ENCODE measurements at regions not wholly inside any gene's neighbourhood (a gene's known extent, or its start where the extent isn't known, plus 50 kb on each side); places are given as distances from the start of the nearest gene placed in this dataset.
"Not testable (repeated sequence)": the region's sequence is repeated elsewhere in the genome, so short reads cannot be mapped to it uniquely, and the experiment has no call there.

- no peak overlapping the region for H3K4me3 ChIP-seq (ENCODE audit: low read depth, low read length)
- TF ChIP-seq, protein P1, sequence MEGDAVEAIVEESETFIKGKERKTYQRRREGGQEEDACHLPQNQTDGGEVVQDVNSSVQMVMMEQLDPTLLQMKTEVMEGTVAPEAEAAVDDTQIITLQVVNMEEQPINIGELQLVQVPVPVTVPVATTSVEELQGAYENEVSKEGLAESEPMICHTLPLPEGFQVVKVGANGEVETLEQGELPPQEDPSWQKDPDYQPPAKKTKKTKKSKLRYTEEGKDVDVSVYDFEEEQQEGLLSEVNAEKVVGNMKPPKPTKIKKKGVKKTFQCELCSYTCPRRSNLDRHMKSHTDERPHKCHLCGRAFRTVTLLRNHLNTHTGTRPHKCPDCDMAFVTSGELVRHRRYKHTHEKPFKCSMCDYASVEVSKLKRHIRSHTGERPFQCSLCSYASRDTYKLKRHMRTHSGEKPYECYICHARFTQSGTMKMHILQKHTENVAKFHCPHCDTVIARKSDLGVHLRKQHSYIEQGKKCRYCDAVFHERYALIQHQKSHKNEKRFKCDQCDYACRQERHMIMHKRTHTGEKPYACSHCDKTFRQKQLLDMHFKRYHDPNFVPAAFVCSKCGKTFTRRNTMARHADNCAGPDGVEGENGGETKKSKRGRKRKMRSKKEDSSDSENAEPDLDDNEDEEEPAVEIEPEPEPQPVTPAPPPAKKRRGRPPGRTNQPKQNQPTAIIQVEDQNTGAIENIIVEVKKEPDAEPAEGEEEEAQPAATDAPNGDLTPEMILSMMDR (conservative IDR thresholded peaks at IDR 0.05; ENCODE audit: low read depth, low read length): no peak
- no peak for DNase-seq (ENCODE audit: low read depth)
Measured at GRCh38 chr12:60230056-60230455, 634.2 kb downstream of the SLC16A7 start.

DNA sequence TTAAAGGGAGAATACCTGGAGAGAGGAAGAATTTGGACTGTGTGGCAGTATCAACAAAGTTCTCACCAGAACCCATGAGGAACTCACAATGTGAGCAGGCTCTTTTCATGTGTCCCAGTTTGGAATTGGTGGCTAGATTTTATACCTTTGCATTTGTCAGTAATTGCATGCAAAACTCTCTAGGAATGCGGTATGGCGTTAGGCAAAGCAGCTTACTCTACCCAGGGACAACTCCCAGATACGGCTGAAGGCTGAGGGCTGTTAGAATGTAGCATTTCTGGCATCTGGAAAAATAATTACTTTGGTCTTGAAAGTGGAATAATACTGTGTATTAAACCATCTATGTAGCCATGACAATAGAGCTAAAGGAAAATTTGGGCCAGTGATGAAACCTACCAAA, 635.5 kb downstream of the SLC16A7 start:
- TF ChIP-seq, protein P1 (conservative IDR thresholded peaks at IDR 0.05; ENCODE audit: low read depth, low read length): no peak
- no peak for DNase-seq (ENCODE audit: low read depth)
- H3K4me3 ChIP-seq (ENCODE audit: low read depth, low read length): no peak overlapping the region

GRCh38 chr12:60231976-60232907, 636.4 kb downstream of the SLC16A7 start:
- TF ChIP-seq, protein P1 (conservative IDR thresholded peaks at IDR 0.05; ENCODE audit: low read depth, low read length): no peak
- H3K4me3 ChIP-seq (ENCODE audit: low read depth, low read length): no peak overlapping the region
- no peak for DNase-seq (ENCODE audit: low read depth)

GRCh38 chr12:60234611-60235195, 638.9 kb downstream of the SLC16A7 start:
- not testable (repeated sequence) for DNase-seq (ENCODE audit: low read depth); H3K4me3 ChIP-seq (ENCODE audit: low read depth, low read length)

- no peak for DNase-seq (ENCODE audit: low read depth)
- TF ChIP-seq, protein P1 (conservative IDR thresholded peaks at IDR 0.05; ENCODE audit: low read depth, low read length): no peak
- no peak overlapping the region for H3K4me3 ChIP-seq (ENCODE audit: low read depth, low read length)
Measured at GRCh38 chr12:60235261-60235660, 639.4 kb downstream of the SLC16A7 start.

DNA sequence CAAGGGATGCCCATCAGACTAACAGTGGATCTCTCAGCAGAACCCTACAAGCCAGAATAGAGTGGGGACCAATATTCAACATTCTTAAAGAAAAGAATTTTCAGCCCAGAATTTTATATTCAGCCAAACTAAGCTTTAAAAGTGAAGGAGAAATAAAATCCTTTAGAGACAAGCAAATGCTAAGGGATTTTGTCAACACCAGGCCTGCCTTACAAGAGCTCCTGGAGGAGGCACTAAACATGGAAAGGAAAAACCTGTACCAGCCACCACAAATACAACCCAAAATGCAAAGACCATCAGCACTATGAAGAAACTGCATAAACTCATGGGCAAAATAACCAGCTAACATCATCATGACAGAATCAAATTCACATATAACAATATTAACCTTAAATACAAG, 640.6 kb downstream of the SLC16A7 start:
- not testable (repeated sequence) for H3K4me3 ChIP-seq (ENCODE audit: low read depth, low read length); DNase-seq (ENCODE audit: low read depth)

DNA sequence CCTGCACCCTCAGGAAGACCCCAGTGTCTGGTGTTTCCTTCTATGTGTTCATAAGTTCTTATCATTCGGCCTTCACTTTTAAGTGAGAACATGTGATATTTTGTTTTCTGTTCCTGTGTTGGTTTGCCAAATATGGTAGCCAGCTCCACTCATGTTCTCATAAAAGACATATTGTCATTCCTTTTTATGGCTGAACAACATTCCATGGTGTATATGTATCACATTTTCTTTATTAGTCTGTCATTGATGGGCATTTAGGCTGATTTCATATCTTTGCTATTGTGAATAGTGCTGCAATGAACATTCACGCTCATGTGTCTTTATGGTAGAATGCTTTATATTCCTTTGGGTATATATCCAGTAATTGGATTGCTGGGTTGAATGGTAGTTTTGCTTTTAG, 645.1 kb downstream of the SLC16A7 start:
- no peak overlapping the region for H3K4me3 ChIP-seq (ENCODE audit: low read depth, low read length)
- no peak for DNase-seq (ENCODE audit: low read depth)
- TF ChIP-seq, protein P1 (conservative IDR thresholded peaks at IDR 0.05; ENCODE audit: low read depth, low read length): no peak

GRCh38 chr12:60251091-60251490, 655.3 kb downstream of the SLC16A7 start:
- H3K4me3 ChIP-seq (ENCODE audit: low read depth, low read length): no peak overlapping the region
- TF ChIP-seq, protein P1 (conservative IDR thresholded peaks at IDR 0.05; ENCODE audit: low read depth, low read length): no peak
- DNase-seq (ENCODE audit: low read depth): no peak

Measured in epithelial cell of proximal tubule (primary cell).